Daoy (cell line): ENCODE measurements at regions not wholly inside any gene's neighbourhood (a gene's known extent, or its start where the extent isn't known, plus 50 kb on each side); places are given as distances from the start of the nearest gene placed in this dataset.
"Not testable (repeated sequence)": the region's sequence is repeated elsewhere in the genome, so short reads cannot be mapped to it uniquely, and the experiment has no call there.

Source experiments
- DNase-seq: peaks from one replicate; pipeline ENCODE4 v3.0.0-alpha.2; 2015; ENCODE audit warnings: low read depth

- no peak for DNase-seq
These were observed 132.6 kb downstream of the CUL2 start for GRCh38 chr10:34957531-34957930.

- DNase-seq = no peak
These were observed 133.4 kb downstream of the CUL2 start for GRCh38 chr10:34956756-34957155.

GRCh38 chr10:34955391-34955790 is 134.8 kb downstream of the CUL2 start:
- DNase-seq = no peak

- no peak for DNase-seq
These were observed 136.0 kb downstream of the CUL2 start for GRCh38 chr10:34954142-34954541.

- peak; percentile 19 for DNase-seq
These were observed 136.3 kb upstream of the PARD3 start for GRCh38 chr10:34951263-34951887.

GRCh38 chr10:34945951-34946522 is 130.9 kb upstream of the PARD3 start:
- DNase-seq = not testable (repeated sequence)

GRCh38 chr10:34941471-34942357 is 126.6 kb upstream of the PARD3 start:
- peak; percentile 11 for DNase-seq

- DNase-seq = no peak
These were observed 125.3 kb upstream of the PARD3 start for GRCh38 chr10:34940436-34940835.

- peak; percentile 58 for DNase-seq
These were observed 123.2 kb upstream of the PARD3 start for GRCh38 chr10:34938399-34938670.

- DNase-seq = peak; percentile 44
These were observed 122.7 kb upstream of the PARD3 start for GRCh38 chr10:34937643-34938398.

GRCh38 chr10:34936061-34936460 is 121.0 kb upstream of the PARD3 start:
- no peak for DNase-seq

- DNase-seq = no peak
These were observed 118.6 kb upstream of the PARD3 start for GRCh38 chr10:34933676-34934075.

GRCh38 chr10:34932235-34932634 is 117.1 kb upstream of the PARD3 start:
- DNase-seq = no peak

- DNase-seq = no peak
These were observed 116.1 kb upstream of the PARD3 start for GRCh38 chr10:34931216-34931615.

GRCh38 chr10:34922138-34922537 is 107.0 kb upstream of the PARD3 start:
- no peak for DNase-seq

GRCh38 chr10:34920578-34920977 is 105.5 kb upstream of the PARD3 start:
- no peak for DNase-seq

GRCh38 chr10:34918776-34919315 is 103.8 kb upstream of the PARD3 start:
- DNase-seq = no peak

GRCh38 chr10:34918060-34918775 is 103.1 kb upstream of the PARD3 start:
- no peak for DNase-seq

GRCh38 chr10:34916314-34916713 is 101.2 kb upstream of the PARD3 start:
- peak; percentile 61 for DNase-seq

GRCh38 chr10:34912771-34913170 is 97.7 kb upstream of the PARD3 start:
- DNase-seq = no peak

- DNase-seq = no peak
These were observed 96.6 kb upstream of the PARD3 start for GRCh38 chr10:34911661-34912205.
